K562 (cell line): ENCODE measurements at regions not wholly inside any gene's neighbourhood (a gene's known extent, or its start where the extent isn't known, plus 50 kb on each side); places are given as distances from the start of the nearest gene placed in this dataset.

ENCODE experiments used
- ATAC-seq: fragments of 200-7000 bp; cut with Tn5 transposase; 3 replicates; pipeline ENCODE4 v1.9.1; 2020; ENCODE audit warnings: moderate library complexity
- BruUV-seq: library from RNA; stranded (reverse); fragments of 400-500 nt; replicated peaks from 2 replicates; lab custom pipeline; 2021; lab: Mats Ljungman, UMichigan
- CTCF ChIA-PET: fragments of 300-600 bp; formaldehyde crosslinking; extraction: SDS; loops from one replicate; lab custom pipeline; 2021; ENCODE audit warnings: low intra/inter-chr PET ratio; lab: Yijun Ruan, JAX
- POLR2A ChIA-PET: fragments of 300-600, 350-650 bp; sonication (Branson Sonifier 250); formaldehyde crosslinking; extraction: SDS; loops from one replicate; lab custom pipeline; 2021; ENCODE audit warnings: antibody characterized with exemption, inconsistent platforms; lab: Yijun Ruan, JAX
- DNase-seq, 4 experiments: peaks; one replicate each; pipeline versions ENCODE4 v3.0.0 to v3.0.0-alpha.2; 2011 to 2018; ENCODE audit warnings: low spot score in 3 of 4, mixed read lengths in 3 of 4; ENCODE audit errors: extremely low read depth in 1 of 4
- FAIRE-seq: peaks from 2 replicates; lab custom pipeline; 2011; peaks lifted over from hg19 to GRCh38; lab: Jason Lieb, UNC
- H2AFZ ChIP-seq: 2 replicates; pipeline ENCODE4 v1.6.0; 2011; ENCODE audit warnings: low read depth, low read length, control low read depth, inconsistent platforms
- H3K27ac ChIP-seq: fragments of 200-600 bp; 3 replicates; pipeline ENCODE4 v1.8.0; 2011; ENCODE audit warnings: low read depth, mild to moderate bottlenecking, control low read depth, inconsistent platforms, low read length, moderate library complexity, mixed read lengths; ENCODE audit errors: extremely low read depth
- H3K27me3 ChIP-seq, 2 experiments: fragments of 300-600 bp in 1 of 2; 2 replicates in 1 of 2; 3 replicates in 1 of 2; pipeline versions ENCODE4 v1.6.0 to v1.8.0; 2011; ENCODE audit warnings: inconsistent platforms in 2 of 2, low read length in 2 of 2, mild to moderate bottlenecking in 1 of 2, mixed read lengths in 1 of 2, moderate library complexity in 1 of 2; ENCODE audit not compliant: control insufficient read depth in 2 of 2, insufficient read depth in 2 of 2
- H3K36me3 ChIP-seq: fragments of 300-600 bp; 3 replicates; pipeline ENCODE4 v1.8.0; 2011; ENCODE audit warnings: mild to moderate bottlenecking, low read length, inconsistent platforms; ENCODE audit not compliant: control insufficient read depth, insufficient read depth
- H3K4me1 ChIP-seq, 2 experiments: fragments of 200-600 bp in 1 of 2; replicated peaks in 1 of 2; 2 replicates in 1 of 2; 3 replicates in 1 of 2; pipeline versions ENCODE4 v1.5.1 to v1.8.0; 2011; ENCODE audit warnings: inconsistent platforms in 2 of 2, low read length in 2 of 2, mild to moderate bottlenecking in 1 of 2, mixed read lengths in 1 of 2, moderate library complexity in 1 of 2; ENCODE audit not compliant: control insufficient read depth in 2 of 2, insufficient read depth in 2 of 2
- H3K4me2 ChIP-seq: 2 replicates; pipeline ENCODE4 v1.6.1; 2011; ENCODE audit warnings: low read length, control low read depth, inconsistent platforms, mixed read lengths; ENCODE audit not compliant: insufficient read depth
- H3K4me3 ChIP-seq: fragments of 200-600 bp; sonication (generic), shearing (Covaris generic); 2 replicates; pipeline ENCODE4 v1.5.1; 2016; ENCODE audit warnings: control low read depth, inconsistent platforms
- H3K79me2 ChIP-seq: fragments of 200-600 bp; 3 replicates; pipeline ENCODE4 v1.8.0; 2011; ENCODE audit warnings: low read length, inconsistent platforms; ENCODE audit not compliant: control insufficient read depth, insufficient read depth
- H3K9ac ChIP-seq, 2 experiments: 2 replicates each; pipeline versions ENCODE4 v1.6.0 to v1.6.1; 2011; ENCODE audit warnings: low read depth in 2 of 2, low read length in 2 of 2, control low read depth in 1 of 2, inconsistent platforms in 1 of 2, mild to moderate bottlenecking in 1 of 2, mixed read lengths in 1 of 2; ENCODE audit not compliant: insufficient read depth in 1 of 2
- H3K9me1 ChIP-seq: one replicate; pipeline ENCODE4 v1.6.0; 2011; ENCODE audit warnings: inconsistent platforms, mild to moderate bottlenecking, low read length, moderate library complexity; ENCODE audit not compliant: control insufficient read depth, insufficient read depth
- H3K9me3 ChIP-seq: replicated peaks from 2 replicates; pipeline ENCODE4 v1.5.1; 2011; ENCODE audit warnings: low read depth, low read length, inconsistent platforms; ENCODE audit not compliant: control insufficient read depth, insufficient read depth
- H4K20me1 ChIP-seq: replicated peaks from 2 replicates; pipeline ENCODE4 v1.6.1; 2011; ENCODE audit warnings: low read length, inconsistent platforms, mixed read lengths; ENCODE audit not compliant: control insufficient read depth, insufficient read depth
- BCOR ChIP-seq: fragments of 450-650 bp; IDR thresholded peaks from 2 replicates; pipeline ENCODE4 v1.6.1; 2016
- ELF2 ChIP-seq: fragments of 250-450 bp; sonication (Bioruptor Pico); IDR thresholded peaks from 2 replicates; pipeline ENCODE4 v1.5.0; 2021; ENCODE audit warnings: mild to moderate bottlenecking
- RBM25 ChIP-seq: fragments of 200-400 bp; formaldehyde crosslinking; IDR thresholded peaks from 2 replicates; pipeline ENCODE4 v1.6.1; 2018; ENCODE audit warnings: low read length, low read depth, moderate library complexity; ENCODE audit not compliant: severe bottlenecking
- ZNF76 ChIP-seq: fragments of 250-450 bp; sonication (Bioruptor Pico); IDR thresholded peaks from 2 replicates; pipeline ENCODE4 v1.4.0; 2020; ENCODE audit warnings: mild to moderate bottlenecking, moderate library complexity, borderline replicate concordance
- WGBS: fragments of 100-300 bp; shearing (Covaris generic); methylation state at CpG from one replicate; pipeline ENCODE4 v1.1.6; 2016; ENCODE audit warnings: low coverage, mixed read lengths; ENCODE audit not compliant: insufficient coverage; ENCODE audit errors: missing lambda C conversion rate; 5-methylcytosine and 5-hydroxymethylcytosine counted together
- in situ Hi-C: fragments of 300-500 bp; cut with MboI; formaldehyde crosslinking; loops from 4 replicates; pipeline ENCODE4 v1.15.0; 2018; ENCODE audit warnings: inconsistent platforms, mixed read lengths
- intact Hi-C: fragments of 100-400 bp; cut with micrococcal nuclease; formaldehyde crosslinking; loops from 2 replicates; pipeline ENCODE4 v1.14.2; 2022
- TF ChIP-seq, protein P1 (sequence below): fragments of 450-650 bp; formaldehyde crosslinking; IDR thresholded peaks from 2 replicates; pipeline ENCODE4 v1.4.0; 2020; ENCODE audit warnings: mild to moderate bottlenecking

DNA sequence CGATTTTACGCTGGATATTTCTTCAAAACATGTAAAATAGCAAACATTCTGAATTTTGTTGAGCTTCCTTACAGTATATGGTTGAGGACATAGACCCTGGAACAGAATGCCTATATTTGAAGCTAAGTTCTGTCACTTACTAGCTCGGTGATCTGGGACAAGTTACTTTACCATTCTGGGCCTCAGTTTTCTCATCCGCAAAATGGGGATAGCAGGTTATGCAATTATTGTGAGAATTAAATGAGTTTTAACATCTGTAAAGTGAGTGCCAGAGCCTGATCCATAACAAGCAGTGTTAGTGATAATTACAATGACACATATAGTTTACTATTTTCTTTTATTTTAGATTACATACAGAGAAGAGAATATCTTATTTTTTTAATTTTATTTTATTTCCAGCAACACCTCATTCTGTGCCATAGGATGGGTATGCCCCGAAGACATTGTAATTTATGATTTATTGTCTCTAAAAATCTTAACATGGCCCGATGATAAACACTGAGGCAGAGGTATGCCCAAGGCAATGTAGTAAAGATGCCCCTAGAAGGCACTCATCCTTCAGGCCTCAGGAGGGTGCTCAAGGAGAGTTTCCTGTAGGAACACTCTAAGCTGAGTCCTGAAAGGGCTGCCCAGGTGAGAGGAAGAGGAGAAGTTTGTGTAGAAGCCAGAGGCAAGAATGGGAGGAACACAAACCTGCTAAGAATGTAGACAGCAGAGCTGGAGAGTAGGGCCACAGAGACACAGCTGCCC, 250.9 kb downstream of the BCL11A start:
- FAIRE-seq (no peak), DNase-seq (no peak), ATAC-seq (no peak)
- Histone ChIP-seq H4K20me1 (no peaks in the 10 kb centered on the region), H3K36me3 (no peaks in the 10 kb centered on the region), H2AFZ (no peak overlapping the region), H3K4me2 (no peak overlapping the region), H3K27ac (no peak overlapping the region), H3K27me3 (no peaks in the 10 kb centered on the region), H3K9me3 (no peaks in the 10 kb centered on the region), H3K4me3 (no peak overlapping the region), H3K9me1 (no peaks in the 10 kb centered on the region), H3K4me1 (peaks cover 0 to 2% of the 10 kb centered on the region in 2 experiments; a peak in 1 of 5 replicates), H3K79me2 (no peaks in the 10 kb centered on the region), H3K9ac (no peak overlapping the region)
- in situ Hi-C loops (no loop called here), intact Hi-C loops (no loop called here)
- no TSS peak for BruUV-seq
- 0 out of 2 replicates have a peak, but pooled peaks have one; percentile 12 for TF ChIP-seq BCOR
- TF ChIP-seq RBM25 = peak; percentile 84
- TF ChIP-seq, protein P1, sequence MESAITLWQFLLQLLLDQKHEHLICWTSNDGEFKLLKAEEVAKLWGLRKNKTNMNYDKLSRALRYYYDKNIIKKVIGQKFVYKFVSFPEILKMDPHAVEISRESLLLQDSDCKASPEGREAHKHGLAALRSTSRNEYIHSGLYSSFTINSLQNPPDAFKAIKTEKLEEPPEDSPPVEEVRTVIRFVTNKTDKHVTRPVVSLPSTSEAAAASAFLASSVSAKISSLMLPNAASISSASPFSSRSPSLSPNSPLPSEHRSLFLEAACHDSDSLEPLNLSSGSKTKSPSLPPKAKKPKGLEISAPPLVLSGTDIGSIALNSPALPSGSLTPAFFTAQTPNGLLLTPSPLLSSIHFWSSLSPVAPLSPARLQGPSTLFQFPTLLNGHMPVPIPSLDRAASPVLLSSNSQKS = no peak
- no peak for TF ChIP-seq ZNF76 (CRISPR knock-in tag)
- no peak for TF ChIP-seq ELF2 (CRISPR knock-in tag)
- ChIA-PET CTCF (no interaction called here), POLR2A (interaction anchor here (0.9 to 1.3 kb wide), 2 partner anchors 10 to 14 kb away, joined by 3 to 4 read pairs; no protein-coding TSS in a partner anchor)
- WGBS = 0% methylated on average over 6 of the region's 6 CpGs
